H1 (cell line): ENCODE measurements at regions not wholly inside any gene's neighbourhood (a gene's known extent, or its start where the extent isn't known, plus 50 kb on each side); places are given as distances from the start of the nearest gene placed in this dataset.

ENCODE experiments used
- RFX5 ChIP-seq: IDR thresholded peaks from 2 replicates; pipeline ENCODE4 v1.6.1; 2011; ENCODE audit warnings: low read depth, low read length, improper control_type of control experiment, borderline replicate concordance
- TF ChIP-seq, protein P1 (sequence below): IDR thresholded peaks from 2 replicates; pipeline ENCODE4 v1.6.1; 2011; ENCODE audit warnings: low read length, improper control_type of control experiment

DNA sequence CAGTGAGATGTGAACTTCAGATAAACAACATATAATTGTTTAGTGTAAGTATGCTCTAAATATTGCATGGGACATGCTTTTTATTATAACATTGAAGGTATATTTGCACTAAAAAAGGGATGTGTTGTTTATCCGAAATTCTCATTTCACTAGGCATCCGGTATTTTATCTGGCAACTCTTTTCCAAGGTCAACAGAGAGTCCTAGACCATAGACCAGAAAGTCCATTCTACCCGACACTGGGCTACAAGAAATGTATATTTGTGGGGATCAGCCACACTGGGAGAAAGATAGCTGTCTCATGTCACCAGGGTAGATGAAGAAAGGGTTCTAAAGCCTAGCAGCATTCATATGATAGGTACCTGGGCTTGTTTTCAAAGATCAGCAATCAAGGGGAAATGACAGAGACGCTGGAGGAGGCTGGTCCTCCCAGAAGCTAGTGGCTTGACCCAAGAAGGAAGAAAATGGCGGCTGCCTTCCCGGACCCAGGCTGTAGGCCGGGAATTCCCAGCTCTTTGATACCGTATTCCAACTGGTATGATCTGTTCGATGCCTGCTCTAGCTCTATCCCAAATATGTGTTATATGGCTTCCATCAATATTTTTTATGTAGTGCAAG is 161.1 kb upstream of the IRF2BP2 start (continued):
- no peak for TF ChIP-seq RFX5
- TF ChIP-seq, protein P1, sequence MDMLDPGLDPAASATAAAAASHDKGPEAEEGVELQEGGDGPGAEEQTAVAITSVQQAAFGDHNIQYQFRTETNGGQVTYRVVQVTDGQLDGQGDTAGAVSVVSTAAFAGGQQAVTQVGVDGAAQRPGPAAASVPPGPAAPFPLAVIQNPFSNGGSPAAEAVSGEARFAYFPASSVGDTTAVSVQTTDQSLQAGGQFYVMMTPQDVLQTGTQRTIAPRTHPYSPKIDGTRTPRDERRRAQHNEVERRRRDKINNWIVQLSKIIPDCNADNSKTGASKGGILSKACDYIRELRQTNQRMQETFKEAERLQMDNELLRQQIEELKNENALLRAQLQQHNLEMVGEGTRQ, result no peak
